ENCODE measurements at regions not wholly inside any gene's neighbourhood (a gene's known extent, or its start where the extent isn't known, plus 50 kb on each side); places are given as distances from the start of the nearest gene placed in this dataset.

DNA sequence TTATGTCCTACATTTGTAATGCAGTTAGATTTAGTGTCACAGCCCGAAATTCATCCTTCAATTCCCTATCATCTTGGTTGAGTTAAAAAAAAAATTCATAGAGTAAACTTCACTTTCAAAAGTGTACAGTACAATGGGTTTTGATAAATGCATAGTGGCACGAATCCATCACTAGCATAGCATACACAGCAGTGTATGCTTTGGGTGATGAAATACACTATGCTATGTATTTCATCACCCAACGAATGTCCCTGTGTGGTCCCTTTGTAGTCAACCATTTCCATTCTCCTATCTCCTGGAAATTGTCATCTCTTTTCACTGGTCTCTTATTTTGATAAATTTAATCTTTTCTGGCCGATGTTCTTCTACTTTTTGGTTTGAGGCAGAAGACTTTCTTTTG is 129.4 kb upstream of the BASP1 start:
- no peaks in the 10 kb centered on the region for H3K27me3 ChIP-seq (replicated peaks; ENCODE audit: insufficient read depth, low read depth, low read length, poor library complexity)
- BruUV-seq (replicated peaks), result no TSS peak
- H3K27ac ChIP-seq (ENCODE audit: low read depth, low read length, poor library complexity, severe bottlenecking), result no peak overlapping the region
- TF ChIP-seq CTCF (conservative IDR thresholded peaks at IDR 0.05; ENCODE audit: low read depth, low read length), result no peak
- TF ChIP-seq EZH2 (IDR thresholded peaks at IDR 0.05; ENCODE audit: borderline replicate concordance, low read depth, low read length, poor library complexity, severe bottlenecking), result no peak
- POLR2A ChIA-PET (ENCODE audit: low non-redundant PET), result interaction anchor here (0.7 kb wide), 1 partner anchor 25 kb away, joined by 7 read pairs; no protein-coding TSS in a partner anchor
- CTCF ChIA-PET, result no interaction called here
- no peak for DNase-seq (ENCODE audit: low spot score)
- H3K4me3 ChIP-seq (ENCODE audit: low read depth, low read length, poor library complexity, severe bottlenecking), result no peak overlapping the region
- H3K9me3 ChIP-seq (ENCODE audit: low read depth, low read length, poor library complexity, severe bottlenecking), result no peaks in the 10 kb centered on the region
- no peaks in the 10 kb centered on the region for H3K36me3 ChIP-seq (ENCODE audit: insufficient read depth, low read length, poor library complexity, severe bottlenecking)
- H3K4me1 ChIP-seq (ENCODE audit: insufficient read depth, low read length, poor library complexity, severe bottlenecking), result no peaks in the 10 kb centered on the region
- intact Hi-C loops (cut with micrococcal nuclease; ENCODE audit: unreplicated experiment), result no loop called here

- intact Hi-C loops (cut with micrococcal nuclease; ENCODE audit: unreplicated experiment), result no loop called here
- TF ChIP-seq EZH2 (IDR thresholded peaks at IDR 0.05; ENCODE audit: borderline replicate concordance, low read depth, low read length, poor library complexity, severe bottlenecking), result no peak
- no peak for TF ChIP-seq CTCF (conservative IDR thresholded peaks at IDR 0.05; ENCODE audit: low read depth, low read length)
- Histone ChIP-seq H3K4me3 (ENCODE audit: low read depth, low read length, poor library complexity, severe bottlenecking) (no peak overlapping the region), H3K9me3 (ENCODE audit: low read depth, low read length, poor library complexity, severe bottlenecking) (no peaks in the 10 kb centered on the region), H3K27ac (ENCODE audit: low read depth, low read length, poor library complexity, severe bottlenecking) (no peak overlapping the region), H3K4me1 (ENCODE audit: insufficient read depth, low read length, poor library complexity, severe bottlenecking) (no peaks in the 10 kb centered on the region), H3K27me3 (replicated peaks; ENCODE audit: insufficient read depth, low read depth, low read length, poor library complexity) (no peaks in the 10 kb centered on the region), H3K36me3 (ENCODE audit: insufficient read depth, low read length, poor library complexity, severe bottlenecking) (no peaks in the 10 kb centered on the region)
- BruUV-seq (replicated peaks), result no TSS peak
- CTCF ChIA-PET, result no interaction called here
- POLR2A ChIA-PET (ENCODE audit: low non-redundant PET), result no interaction called here
- no peak for DNase-seq (ENCODE audit: low spot score)
Observed at GRCh38 chr5:17089001-17089400, 128.4 kb upstream of the BASP1 start.

DNA sequence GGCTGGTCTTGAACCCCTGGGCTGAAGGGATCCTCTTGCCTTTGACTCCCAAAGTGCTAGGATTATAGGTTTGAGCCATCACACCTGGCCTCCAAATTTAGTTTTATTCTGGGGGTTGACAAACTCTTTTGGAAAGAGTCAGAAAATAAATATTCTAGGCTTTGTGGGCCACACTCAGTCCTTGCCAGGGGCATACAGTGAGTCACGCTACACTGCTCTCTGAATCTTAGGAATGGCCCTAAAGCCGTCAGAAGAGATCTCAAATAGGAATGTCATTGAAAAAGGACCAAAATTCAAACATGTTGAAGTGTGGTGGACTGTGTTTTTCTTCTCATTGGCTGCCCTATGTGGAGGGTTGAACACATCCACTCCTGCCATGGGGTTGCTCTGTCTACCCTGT is 127.7 kb upstream of the BASP1 start:
- DNase-seq (ENCODE audit: low spot score), result no peak
- Histone ChIP-seq H3K27me3 (replicated peaks; ENCODE audit: insufficient read depth, low read depth, low read length, poor library complexity) (no peaks in the 10 kb centered on the region), H3K9me3 (ENCODE audit: low read depth, low read length, poor library complexity, severe bottlenecking) (no peaks in the 10 kb centered on the region), H3K4me3 (ENCODE audit: low read depth, low read length, poor library complexity, severe bottlenecking) (no peak overlapping the region), H3K36me3 (ENCODE audit: insufficient read depth, low read length, poor library complexity, severe bottlenecking) (no peaks in the 10 kb centered on the region), H3K4me1 (ENCODE audit: insufficient read depth, low read length, poor library complexity, severe bottlenecking) (peaks cover 3% of the 10 kb centered on the region), H3K27ac (ENCODE audit: low read depth, low read length, poor library complexity, severe bottlenecking) (no peak overlapping the region)
- TF ChIP-seq EZH2 (IDR thresholded peaks at IDR 0.05; ENCODE audit: borderline replicate concordance, low read depth, low read length, poor library complexity, severe bottlenecking) (no peak), CTCF (conservative IDR thresholded peaks at IDR 0.05; ENCODE audit: low read depth, low read length) (no peak)
- BruUV-seq (replicated peaks), result no TSS peak
- CTCF ChIA-PET, result interaction anchor here (0.5 kb wide), 1 partner anchor 13 kb away, joined by 5 read pairs; no protein-coding TSS in a partner anchor
- POLR2A ChIA-PET (ENCODE audit: low non-redundant PET), result no interaction called here
- intact Hi-C loops (cut with micrococcal nuclease; ENCODE audit: unreplicated experiment), result no loop called here
